ENCODE measurements at regions not wholly inside any gene's neighbourhood (a gene's known extent, or its start where the extent isn't known, plus 50 kb on each side); places are given as distances from the start of the nearest gene placed in this dataset.

- DNase-seq (ENCODE audit: low read depth): no peak
These were observed 934.9 kb upstream of the AUTS2 start for GRCh38 chr7:68663392-68663791.

GRCh38 chr7:68671046-68671445 lies 927.2 kb upstream of the AUTS2 start:
- DNase-seq (ENCODE audit: low read depth): no peak

GRCh38 chr7:68671671-68672070 lies 926.6 kb upstream of the AUTS2 start:
- no peak for DNase-seq (ENCODE audit: low read depth)

GRCh38 chr7:68674826-68675225 lies 923.4 kb upstream of the AUTS2 start:
- no peak for DNase-seq (ENCODE audit: low read depth)

- DNase-seq (ENCODE audit: low read depth): no peak
These were observed 921.3 kb upstream of the AUTS2 start for GRCh38 chr7:68676813-68677535.

- DNase-seq (ENCODE audit: low read depth): no peak
These were observed 920.1 kb upstream of the AUTS2 start for GRCh38 chr7:68678196-68678595.

- no peak for DNase-seq (ENCODE audit: low read depth)
These were observed 918.6 kb upstream of the AUTS2 start for GRCh38 chr7:68679459-68680234.

- no peak for DNase-seq (ENCODE audit: low read depth)
These were observed 917.9 kb upstream of the AUTS2 start for GRCh38 chr7:68680235-68680872.

GRCh38 chr7:68682910-68683309 lies 915.4 kb upstream of the AUTS2 start:
- DNase-seq (ENCODE audit: low read depth): no peak

GRCh38 chr7:68684246-68684839 lies 913.9 kb upstream of the AUTS2 start:
- no peak for DNase-seq (ENCODE audit: low read depth)

- no peak for DNase-seq (ENCODE audit: low read depth)
These were observed 913.3 kb upstream of the AUTS2 start for GRCh38 chr7:68684996-68685395.

GRCh38 chr7:68688416-68689086 lies 909.7 kb upstream of the AUTS2 start:
- DNase-seq (ENCODE audit: low read depth): no peak

GRCh38 chr7:68689087-68689433 lies 909.2 kb upstream of the AUTS2 start:
- DNase-seq (ENCODE audit: low read depth): no peak

GRCh38 chr7:68691261-68692216 lies 906.7 kb upstream of the AUTS2 start:
- DNase-seq (ENCODE audit: low read depth): peak; percentile 34

- DNase-seq (ENCODE audit: low read depth): no peak
These were observed 905.8 kb upstream of the AUTS2 start for GRCh38 chr7:68692511-68692910.

- no peak for DNase-seq (ENCODE audit: low read depth)
These were observed 903.6 kb upstream of the AUTS2 start for GRCh38 chr7:68694656-68695055.

- no peak for DNase-seq (ENCODE audit: low read depth)
These were observed 900.4 kb upstream of the AUTS2 start for GRCh38 chr7:68697796-68698280.

GRCh38 chr7:68699090-68699711 lies 899.1 kb upstream of the AUTS2 start:
- DNase-seq (ENCODE audit: low read depth): peak; percentile 76

GRCh38 chr7:68700414-68700813 lies 897.9 kb upstream of the AUTS2 start:
- peak; percentile 27 for DNase-seq (ENCODE audit: low read depth)

- DNase-seq (ENCODE audit: low read depth): peak; percentile 77
These were observed 892.0 kb upstream of the AUTS2 start for GRCh38 chr7:68706291-68706690.
